Smooth muscle cell (in vitro differentiated cells): ENCODE measurements at regions not wholly inside any gene's neighbourhood (a gene's known extent, or its start where the extent isn't known, plus 50 kb on each side); places are given as distances from the start of the nearest gene placed in this dataset.
A peak's percentile ranks its signal among the peaks of the same experiment; 100 is the strongest.

Source experiments
- DNase-seq: peaks from one replicate; lab custom pipeline; 2025; ENCODE audit not compliant: unreplicated experiment; lab: John Stamatoyannopoulos, UW
- H2AFZ ChIP-seq: fragments of 200-600 bp; sonication (generic); 2 replicates; pipeline ENCODE4 v1.6.0; 2016; ENCODE audit warnings: antibody characterized with exemption, low read depth, mild to moderate bottlenecking
- H3F3A ChIP-seq: fragments of 200-600 bp; sonication (generic); 2 replicates; pipeline ENCODE4 v1.6.0; 2017; ENCODE audit warnings: antibody characterized with exemption, low read depth
- H3K27ac ChIP-seq: fragments of 200-600 bp; sonication (generic); 2 replicates; pipeline ENCODE4 v1.5.1; 2016; ENCODE audit warnings: low read depth, mild to moderate bottlenecking
- H3K27me3 ChIP-seq: fragments of 200-600 bp; sonication (generic); 2 replicates; pipeline ENCODE4 v1.6.1; 2016; ENCODE audit warnings: low read depth, mild to moderate bottlenecking
- H3K36me3 ChIP-seq: fragments of 200-600 bp; sonication (generic); 2 replicates; pipeline ENCODE4 v1.5.1; 2016; ENCODE audit warnings: low read depth
- H3K4me1 ChIP-seq: fragments of 200-600 bp; sonication (generic); 2 replicates; pipeline ENCODE4 v1.5.1; 2016; ENCODE audit warnings: low read depth
- H3K4me2 ChIP-seq: fragments of 200-600 bp; sonication (generic); 2 replicates; pipeline ENCODE4 v1.6.0; 2016; ENCODE audit warnings: mild to moderate bottlenecking
- H3K4me3 ChIP-seq: fragments of 200-600 bp; sonication (generic); 2 replicates; pipeline ENCODE4 v1.5.1; 2016; ENCODE audit warnings: mild to moderate bottlenecking
- H3K79me2 ChIP-seq: fragments of 200-600 bp; sonication (generic); 2 replicates; pipeline ENCODE4 v1.6.0; 2016; ENCODE audit warnings: low read depth, mild to moderate bottlenecking
- H3K9ac ChIP-seq: fragments of 200-600 bp; sonication (generic); 2 replicates; pipeline ENCODE4 v1.6.0; 2016; ENCODE audit warnings: low read depth
- H3K9me3 ChIP-seq: fragments of 200-600 bp; sonication (generic); replicated peaks from 2 replicates; pipeline ENCODE4 v1.5.1; 2016; ENCODE audit warnings: low read depth
- H4K20me1 ChIP-seq: fragments of 200-600 bp; sonication (generic); 2 replicates; pipeline ENCODE4 v1.6.0; 2016; ENCODE audit warnings: low read depth
- CTCF ChIP-seq: fragments of 200-600 bp; sonication (generic); IDR thresholded peaks from 2 replicates; pipeline ENCODE4 v1.5.1; 2017; ENCODE audit warnings: borderline replicate concordance, mild to moderate bottlenecking, antibody characterized with exemption; ENCODE audit not compliant: insufficient read depth, poor library complexity, severe bottlenecking
- WGBS: methylation state at CpG from one replicate; pipeline ENCODE4 v1.1.7; 2016; ENCODE audit warnings: low lambda C conversion rate; 5-methylcytosine and 5-hydroxymethylcytosine counted together

GRCh38 chr2:193847130-193847529, 1652.4 kb upstream of the TMEFF2 start:
- Histone ChIP-seq H3K4me2 (no peak overlapping the region), H3K4me3 (no peak overlapping the region), H3K79me2 (no peaks in the 10 kb centered on the region), H4K20me1 (no peaks in the 10 kb centered on the region), H3F3A (no peaks in the 10 kb centered on the region), H3K4me1 (no peaks in the 10 kb centered on the region), H3K9me3 (no peaks in the 10 kb centered on the region), H3K27ac (peak overlapping the region; percentile 59), H3K27me3 (no peaks in the 10 kb centered on the region), H3K9ac (no peak overlapping the region), H3K36me3 (no peaks in the 10 kb centered on the region), H2AFZ (no peak overlapping the region)
- 46% methylated on average over 3 of the region's 3 CpGs for WGBS
- TF ChIP-seq CTCF = no peak
- DNase-seq = no peak

DNA sequence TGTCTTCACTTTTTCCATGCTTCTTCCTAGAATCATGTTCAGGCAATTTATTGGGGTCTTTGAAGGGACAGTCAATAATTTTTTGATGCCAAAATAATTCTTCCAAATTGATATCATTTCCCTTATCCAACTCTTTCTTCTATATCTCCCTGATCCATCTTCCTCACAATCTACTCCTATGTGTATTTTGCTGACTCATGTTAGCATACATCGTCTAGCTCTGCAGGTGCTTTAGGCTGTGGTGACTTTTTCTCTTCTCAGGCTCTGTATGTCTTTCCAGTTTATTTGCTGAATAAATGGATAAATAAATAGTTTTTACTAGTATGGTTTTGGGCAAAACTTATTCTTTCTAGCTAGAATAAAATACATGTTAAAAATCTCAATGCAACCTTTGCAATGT, 1650.9 kb upstream of the TMEFF2 start:
- no peak overlapping the region for H3K4me2 ChIP-seq
- no peaks in the 10 kb centered on the region for H3K36me3 ChIP-seq
- H3K4me3 ChIP-seq = no peak overlapping the region
- H3K27ac ChIP-seq = no peak overlapping the region
- DNase-seq = no peak
- no peaks in the 10 kb centered on the region for H3F3A ChIP-seq
- no peaks in the 10 kb centered on the region for H3K27me3 ChIP-seq
- TF ChIP-seq CTCF = no peak
- no peaks in the 10 kb centered on the region for H3K79me2 ChIP-seq
- H3K4me1 ChIP-seq = peaks cover 14% of the 10 kb centered on the region
- H3K9ac ChIP-seq = no peak overlapping the region
- no peak overlapping the region for H2AFZ ChIP-seq
- H4K20me1 ChIP-seq = no peaks in the 10 kb centered on the region
- 74% methylated on average over 1 of the region's 1 CpG for WGBS
- H3K9me3 ChIP-seq = no peaks in the 10 kb centered on the region

GRCh38 chr2:193843675-193844074, 1648.9 kb upstream of the TMEFF2 start:
- 97% methylated on average over 3 of the region's 3 CpGs for WGBS
- H3F3A ChIP-seq = no peaks in the 10 kb centered on the region
- H3K4me2 ChIP-seq = no peak overlapping the region
- DNase-seq = no peak
- no peaks in the 10 kb centered on the region for H4K20me1 ChIP-seq
- H3K4me3 ChIP-seq = no peak overlapping the region
- no peaks in the 10 kb centered on the region for H3K36me3 ChIP-seq
- H3K27ac ChIP-seq = no peak overlapping the region
- H3K79me2 ChIP-seq = no peaks in the 10 kb centered on the region
- no peak overlapping the region for H3K9ac ChIP-seq
- no peaks in the 10 kb centered on the region for H3K9me3 ChIP-seq
- no peak overlapping the region for H2AFZ ChIP-seq
- H3K4me1 ChIP-seq = peaks cover 14% of the 10 kb centered on the region
- no peaks in the 10 kb centered on the region for H3K27me3 ChIP-seq
- no peak for TF ChIP-seq CTCF

GRCh38 chr2:193841384-193842150, 1646.8 kb upstream of the TMEFF2 start:
- Histone ChIP-seq H3F3A (no peaks in the 10 kb centered on the region), H3K27me3 (no peaks in the 10 kb centered on the region), H3K9me3 (no peaks in the 10 kb centered on the region), H3K36me3 (no peaks in the 10 kb centered on the region), H3K27ac (peak overlapping the region; percentile 61), H3K4me3 (no peak overlapping the region), H2AFZ (peak overlapping the region; percentile 71), H3K4me2 (peak overlapping the region; percentile 45), H3K4me1 (peaks cover 19% of the 10 kb centered on the region), H3K79me2 (no peaks in the 10 kb centered on the region), H3K9ac (no peak overlapping the region), H4K20me1 (no peaks in the 10 kb centered on the region)
- no peak for TF ChIP-seq CTCF
- WGBS = 31% methylated on average over 3 of the region's 3 CpGs
- no peak for DNase-seq
